ENCODE measurements at regions not wholly inside any gene's neighbourhood (a gene's known extent, or its start where the extent isn't known, plus 50 kb on each side); places are given as distances from the start of the nearest gene placed in this dataset.

DNA sequence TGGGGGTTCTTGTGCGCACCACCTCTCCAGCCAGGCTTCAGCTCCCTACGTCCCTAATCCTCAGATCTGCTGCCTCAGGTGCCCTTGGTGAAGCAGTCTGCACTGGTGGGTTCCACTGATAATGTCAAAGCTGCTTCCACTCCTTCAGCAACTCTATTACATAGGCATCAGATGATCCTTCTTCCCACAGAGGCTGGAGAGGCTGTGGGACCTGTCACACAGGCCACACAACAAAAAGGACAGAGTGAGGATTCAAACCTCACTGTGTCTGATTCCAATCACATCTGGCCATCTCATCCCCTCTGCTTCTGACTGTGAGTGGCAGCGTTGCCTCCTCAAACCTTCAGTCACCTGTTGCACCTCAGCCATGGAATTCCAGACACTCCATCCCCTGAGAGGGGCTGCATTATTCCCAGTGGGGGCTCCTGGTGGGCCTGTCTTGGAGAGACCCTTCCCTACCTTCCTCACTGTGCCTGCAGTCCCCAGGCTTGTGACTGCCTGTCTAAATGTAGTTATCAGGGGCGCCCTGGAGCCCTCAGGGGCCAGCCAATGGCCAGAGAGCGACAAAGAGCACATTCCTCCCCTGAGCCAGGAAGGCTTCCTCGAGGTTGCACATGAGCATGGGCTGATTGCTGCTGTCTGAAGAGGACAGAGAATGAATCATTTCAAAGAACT, 211.4 kb upstream of the ECI2 start:
- Histone ChIP-seq H3K27me3 (ENCODE audit: control insufficient read depth, insufficient read depth, low read length) (no peaks in the 10 kb centered on the region), H3K4me3 (ENCODE audit: low read depth, low read length) (no peak overlapping the region), H3K36me3 (ENCODE audit: control insufficient read depth, insufficient read depth, low read length) (no peaks in the 10 kb centered on the region), H3K4me1 (ENCODE audit: control insufficient read depth, insufficient read depth, low read length) (peaks cover 3% of the 10 kb centered on the region), H3K9me3 (ENCODE audit: control insufficient read depth, insufficient read depth, low read length) (no peaks in the 10 kb centered on the region), H3K27ac (ENCODE audit: low read depth, low read length) (no peak overlapping the region)
- DNase-seq (ENCODE audit: low read depth in 4 of 6, low spot score in 6 of 6): no peak
- 97% methylated on average over 5 of the region's 6 CpGs for WGBS (ENCODE audit: insufficient coverage)

DNA sequence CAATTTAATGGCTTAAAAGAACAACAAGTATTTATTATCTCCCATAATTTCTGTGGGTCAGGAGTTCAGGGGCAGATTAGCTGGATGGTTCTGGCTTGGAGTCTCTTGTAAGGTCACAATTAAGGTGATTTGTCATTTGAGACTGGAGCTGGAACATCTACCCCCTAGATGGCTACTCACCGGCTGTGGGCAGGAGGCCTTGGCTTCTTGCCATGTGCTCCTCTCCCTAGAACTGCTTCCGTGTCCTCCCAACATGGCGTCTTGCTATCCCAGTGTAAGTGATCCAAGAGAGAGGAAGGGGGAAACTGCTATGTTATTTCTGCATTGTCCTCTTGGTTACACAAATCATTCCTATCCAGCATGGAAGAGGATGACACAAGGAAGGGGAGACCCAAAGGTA, 210.2 kb upstream of the ECI2 start:
- no peak overlapping the region for H3K27ac ChIP-seq (ENCODE audit: low read depth, low read length)
- WGBS (ENCODE audit: insufficient coverage): no CpG with 5 or more reads among the region's 3 CpGs
- no peaks in the 10 kb centered on the region for H3K36me3 ChIP-seq (ENCODE audit: control insufficient read depth, insufficient read depth, low read length)
- no peaks in the 10 kb centered on the region for H3K4me1 ChIP-seq (ENCODE audit: control insufficient read depth, insufficient read depth, low read length)
- no peaks in the 10 kb centered on the region for H3K27me3 ChIP-seq (ENCODE audit: control insufficient read depth, insufficient read depth, low read length)
- no peak overlapping the region for H3K4me3 ChIP-seq (ENCODE audit: low read depth, low read length)
- no peak for DNase-seq (ENCODE audit: low read depth in 4 of 6, low spot score in 6 of 6)
- no peaks in the 10 kb centered on the region for H3K9me3 ChIP-seq (ENCODE audit: control insufficient read depth, insufficient read depth, low read length)

DNA sequence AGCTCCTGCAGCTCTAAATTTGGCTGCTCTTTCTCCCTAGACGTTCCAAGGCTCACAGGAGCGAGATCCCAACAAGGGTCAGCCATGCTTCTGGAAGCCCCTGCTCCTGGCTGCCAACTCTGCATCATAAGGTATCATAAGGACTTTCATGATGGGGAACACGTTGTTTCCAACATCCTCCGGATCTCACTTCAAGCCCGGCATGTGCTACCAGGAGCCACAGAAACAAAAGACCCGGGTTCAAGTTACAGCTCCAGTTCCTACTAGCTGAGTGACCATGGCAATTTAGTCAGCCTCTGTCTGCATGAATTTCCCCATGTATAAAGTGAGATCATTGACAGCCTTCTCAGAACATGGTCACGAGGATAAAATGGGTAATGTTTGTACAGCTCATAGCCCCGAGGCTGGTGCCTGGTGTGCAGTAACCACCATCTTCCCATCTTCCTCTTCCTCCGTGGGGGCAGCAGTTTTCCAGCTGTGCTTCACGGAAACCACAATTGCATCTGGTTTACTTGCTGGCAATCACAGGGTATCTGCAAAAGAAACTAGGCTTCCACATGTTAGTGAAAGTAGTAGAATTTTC, 209.0 kb upstream of the ECI2 start:
- H3K27ac ChIP-seq (ENCODE audit: low read depth, low read length): no peak overlapping the region
- no peak overlapping the region for H3K4me3 ChIP-seq (ENCODE audit: low read depth, low read length)
- 96% methylated on average over 6 of the region's 10 CpGs for WGBS (ENCODE audit: insufficient coverage)
- no peaks in the 10 kb centered on the region for H3K36me3 ChIP-seq (ENCODE audit: control insufficient read depth, insufficient read depth, low read length)
- H3K9me3 ChIP-seq (ENCODE audit: control insufficient read depth, insufficient read depth, low read length): no peaks in the 10 kb centered on the region
- H3K4me1 ChIP-seq (ENCODE audit: control insufficient read depth, insufficient read depth, low read length): no peaks in the 10 kb centered on the region
- no peaks in the 10 kb centered on the region for H3K27me3 ChIP-seq (ENCODE audit: control insufficient read depth, insufficient read depth, low read length)
- no peak for DNase-seq (ENCODE audit: low read depth in 4 of 6, low spot score in 6 of 6)

DNA sequence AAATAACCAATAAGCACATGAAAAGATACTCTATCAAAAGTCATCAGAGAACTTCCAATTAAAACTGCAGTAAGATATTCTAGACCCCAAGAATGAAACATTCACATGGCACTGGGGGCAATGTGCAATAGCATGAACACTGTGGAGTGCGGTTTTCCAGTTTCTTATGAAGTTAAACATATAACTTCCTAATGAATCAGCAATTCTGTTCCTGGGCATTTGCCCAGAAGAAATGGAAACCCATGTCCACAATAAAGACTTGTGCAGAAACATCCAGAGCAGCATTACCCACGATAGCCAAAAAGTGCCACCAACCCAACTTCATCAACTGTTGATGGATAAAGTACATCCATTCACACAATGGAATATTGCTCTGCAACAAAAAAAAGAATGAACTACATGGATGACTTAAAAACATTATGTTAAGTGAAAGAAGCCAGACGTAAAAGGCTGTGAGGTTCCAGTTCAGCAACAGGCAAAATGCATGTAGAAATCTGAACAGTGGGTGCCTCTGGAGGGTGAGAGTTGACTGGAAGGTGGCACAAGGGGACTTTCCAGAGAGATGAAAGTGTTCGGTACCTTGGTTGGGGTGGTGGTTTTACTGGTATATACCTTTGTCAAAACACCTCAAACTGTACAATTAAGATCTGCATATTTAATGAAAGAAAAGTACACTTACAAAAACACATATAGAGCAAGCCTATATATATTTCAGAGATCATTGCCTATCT, 207.2 kb upstream of the ECI2 start:
- Histone ChIP-seq H3K9me3 (ENCODE audit: control insufficient read depth, insufficient read depth, low read length) (no peaks in the 10 kb centered on the region), H3K27ac (ENCODE audit: low read depth, low read length) (no peak overlapping the region), H3K27me3 (ENCODE audit: control insufficient read depth, insufficient read depth, low read length) (no peaks in the 10 kb centered on the region), H3K4me3 (ENCODE audit: low read depth, low read length) (no peak overlapping the region), H3K36me3 (ENCODE audit: control insufficient read depth, insufficient read depth, low read length) (no peaks in the 10 kb centered on the region), H3K4me1 (ENCODE audit: control insufficient read depth, insufficient read depth, low read length) (no peaks in the 10 kb centered on the region)
- WGBS (ENCODE audit: insufficient coverage): 92% methylated on average over 1 of the region's 4 CpGs
- DNase-seq (ENCODE audit: low read depth in 4 of 6, low spot score in 6 of 6): no peak

DNA sequence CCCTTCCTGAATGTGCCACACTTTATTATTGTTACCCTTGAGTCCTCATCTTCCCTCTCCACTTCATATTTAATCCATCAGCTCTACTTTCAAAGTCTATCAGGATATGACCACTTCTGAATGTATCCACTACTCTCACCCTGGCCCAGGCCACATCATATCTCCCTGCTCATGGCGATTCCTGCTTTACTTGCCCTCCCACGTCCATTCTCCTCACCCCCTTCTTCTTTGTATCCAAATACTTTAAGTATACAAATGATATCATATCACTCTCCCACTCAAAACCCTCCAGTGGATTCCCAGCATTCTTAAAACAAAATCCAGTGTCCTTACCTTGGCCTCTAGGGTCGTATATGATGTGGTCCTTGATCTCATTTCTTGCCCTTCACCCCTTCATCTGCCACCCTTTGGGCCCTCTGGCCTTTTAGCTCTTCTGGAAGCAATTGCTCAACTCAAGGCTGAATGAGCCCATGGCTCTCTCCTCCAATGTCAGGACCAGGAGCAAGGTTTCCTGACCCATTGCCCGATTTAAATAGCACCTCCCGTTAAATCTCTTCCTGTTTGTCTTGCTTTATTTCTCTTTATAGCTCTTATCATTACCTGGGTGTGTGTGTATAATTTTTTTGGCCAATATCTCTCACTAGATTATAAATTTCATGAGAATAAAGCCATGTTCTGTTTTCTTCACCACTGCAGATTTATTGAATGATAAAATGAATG, 205.9 kb upstream of the ECI2 start:
- no peaks in the 10 kb centered on the region for H3K4me1 ChIP-seq (ENCODE audit: control insufficient read depth, insufficient read depth, low read length)
- no peaks in the 10 kb centered on the region for H3K9me3 ChIP-seq (ENCODE audit: control insufficient read depth, insufficient read depth, low read length)
- H3K27ac ChIP-seq (ENCODE audit: low read depth, low read length): no peak overlapping the region
- H3K27me3 ChIP-seq (ENCODE audit: control insufficient read depth, insufficient read depth, low read length): no peaks in the 10 kb centered on the region
- H3K4me3 ChIP-seq (ENCODE audit: low read depth, low read length): no peak overlapping the region
- DNase-seq (ENCODE audit: low read depth in 4 of 6, low spot score in 6 of 6): no peak
- 95% methylated on average over 2 of the region's 5 CpGs for WGBS (ENCODE audit: insufficient coverage)
- H3K36me3 ChIP-seq (ENCODE audit: control insufficient read depth, insufficient read depth, low read length): no peaks in the 10 kb centered on the region

DNA sequence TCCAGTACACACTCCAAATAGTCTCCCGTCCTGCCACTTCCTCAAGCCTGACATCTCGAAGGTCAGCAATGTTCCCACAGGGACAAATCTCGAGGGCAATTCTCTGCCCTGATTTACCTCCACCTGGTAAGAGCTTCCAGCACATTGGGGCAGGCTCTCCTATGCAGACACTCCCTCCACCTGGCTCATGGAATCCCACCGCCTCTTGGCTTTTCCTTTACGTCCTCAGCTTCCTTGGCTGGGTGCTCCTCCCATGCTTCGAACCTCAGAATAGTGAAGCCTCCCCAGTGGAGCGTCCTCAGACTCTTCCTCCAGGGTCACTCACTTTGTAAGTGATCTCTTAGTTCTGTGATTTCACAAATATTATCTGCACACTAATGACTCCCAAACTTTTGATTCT, 205.2 kb upstream of the ECI2 start:
- H3K4me1 ChIP-seq (ENCODE audit: control insufficient read depth, insufficient read depth, low read length): no peaks in the 10 kb centered on the region
- H3K9me3 ChIP-seq (ENCODE audit: control insufficient read depth, insufficient read depth, low read length): no peaks in the 10 kb centered on the region
- DNase-seq (ENCODE audit: low read depth in 4 of 6, low spot score in 6 of 6): no peak
- no peak overlapping the region for H3K4me3 ChIP-seq (ENCODE audit: low read depth, low read length)
- H3K27ac ChIP-seq (ENCODE audit: low read depth, low read length): no peak overlapping the region
- 89% methylated on average over 7 of the region's 7 CpGs for WGBS (ENCODE audit: insufficient coverage)
- no peaks in the 10 kb centered on the region for H3K27me3 ChIP-seq (ENCODE audit: control insufficient read depth, insufficient read depth, low read length)
- H3K36me3 ChIP-seq (ENCODE audit: control insufficient read depth, insufficient read depth, low read length): no peaks in the 10 kb centered on the region

- H3K4me3 ChIP-seq (ENCODE audit: low read depth, low read length): no peak overlapping the region
- 78% methylated on average over 1 of the region's 3 CpGs for WGBS (ENCODE audit: insufficient coverage)
- H3K4me1 ChIP-seq (ENCODE audit: control insufficient read depth, insufficient read depth, low read length): no peaks in the 10 kb centered on the region
- H3K27ac ChIP-seq (ENCODE audit: low read depth, low read length): no peak overlapping the region
- H3K36me3 ChIP-seq (ENCODE audit: control insufficient read depth, insufficient read depth, low read length): no peaks in the 10 kb centered on the region
- no peaks in the 10 kb centered on the region for H3K27me3 ChIP-seq (ENCODE audit: control insufficient read depth, insufficient read depth, low read length)
- H3K9me3 ChIP-seq (ENCODE audit: control insufficient read depth, insufficient read depth, low read length): no peaks in the 10 kb centered on the region
- DNase-seq (ENCODE audit: low read depth in 4 of 6, low spot score in 6 of 6): no peak
These were observed 203.5 kb upstream of the ECI2 start for GRCh38 chr6:4338884-4339283.

GRCh38 chr6:4336778-4337442, 201.5 kb upstream of the ECI2 start:
- no peak overlapping the region for H3K4me3 ChIP-seq (ENCODE audit: low read depth, low read length)
- no peak for DNase-seq (ENCODE audit: low read depth in 4 of 6, low spot score in 6 of 6)
- no peaks in the 10 kb centered on the region for H3K4me1 ChIP-seq (ENCODE audit: control insufficient read depth, insufficient read depth, low read length)
- H3K36me3 ChIP-seq (ENCODE audit: control insufficient read depth, insufficient read depth, low read length): no peaks in the 10 kb centered on the region
- H3K27me3 ChIP-seq (ENCODE audit: control insufficient read depth, insufficient read depth, low read length): no peaks in the 10 kb centered on the region
- WGBS (ENCODE audit: insufficient coverage): 96% methylated on average over 4 of the region's 8 CpGs
- H3K27ac ChIP-seq (ENCODE audit: low read depth, low read length): no peak overlapping the region
- no peaks in the 10 kb centered on the region for H3K9me3 ChIP-seq (ENCODE audit: control insufficient read depth, insufficient read depth, low read length)

- Histone ChIP-seq H3K36me3 (ENCODE audit: control insufficient read depth, insufficient read depth, low read length) (no peaks in the 10 kb centered on the region), H3K4me3 (ENCODE audit: low read depth, low read length) (no peak overlapping the region), H3K9me3 (ENCODE audit: control insufficient read depth, insufficient read depth, low read length) (no peaks in the 10 kb centered on the region), H3K4me1 (ENCODE audit: control insufficient read depth, insufficient read depth, low read length) (no peaks in the 10 kb centered on the region), H3K27ac (ENCODE audit: low read depth, low read length) (no peak overlapping the region), H3K27me3 (ENCODE audit: control insufficient read depth, insufficient read depth, low read length) (no peaks in the 10 kb centered on the region)
- no peak for DNase-seq (ENCODE audit: low read depth in 4 of 6, low spot score in 6 of 6)
- 80% methylated on average over 2 of the region's 4 CpGs for WGBS (ENCODE audit: insufficient coverage)
These were observed 200.7 kb upstream of the ECI2 start for GRCh38 chr6:4336084-4336483.

Data from spinal cord (tissue), 9 donors.